ENCODE measurements at regions not wholly inside any gene's neighbourhood (a gene's known extent, or its start where the extent isn't known, plus 50 kb on each side); places are given as distances from the start of the nearest gene placed in this dataset.

- no peak for TF ChIP-seq CTCF (IDR thresholded peaks at IDR 0.05)
- TF ChIP-seq EP300 (IDR thresholded peaks at IDR 0.05), result no peak
Observed at GRCh38 chrX:1072637-1073377, 139.6 kb downstream of the CRLF2 start.
